ENCODE measurements at regions not wholly inside any gene's neighbourhood (a gene's known extent, or its start where the extent isn't known, plus 50 kb on each side); places are given as distances from the start of the nearest gene placed in this dataset.

DNA sequence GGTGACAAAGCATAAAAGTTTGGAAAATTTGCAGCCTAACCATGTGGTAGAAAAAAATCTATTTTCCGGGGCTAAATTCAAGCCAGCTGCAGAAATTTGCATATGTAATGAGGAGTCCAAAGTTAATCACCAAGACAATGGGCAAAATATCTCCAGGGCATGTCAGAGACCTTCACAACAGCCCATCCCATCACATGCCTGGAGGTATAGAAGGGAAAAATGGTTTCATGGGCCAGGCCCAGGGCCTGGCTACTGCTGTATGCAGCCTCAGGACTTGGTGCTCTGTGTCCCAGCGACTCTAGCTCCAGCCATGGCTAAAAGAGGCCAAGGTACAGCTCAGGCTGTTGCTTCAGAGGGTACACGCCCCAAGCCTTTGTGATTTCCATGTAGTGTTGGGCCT is 655.8 kb upstream of the MGAT4C start:
- Histone ChIP-seq H3K27me3 (ENCODE audit: insufficient read depth, low read depth, low read length) (no peaks in the 10 kb centered on the region), H3K9ac (ENCODE audit: low read length) (no peak overlapping the region), H3K27ac (ENCODE audit: low read length) (no peak overlapping the region), H3K4me3 (ENCODE audit: low read length) (no peak overlapping the region), H3K4me2 (ENCODE audit: low read length) (no peak overlapping the region), H3K9me2 (ENCODE audit: insufficient read depth, low read length) (no peaks in the 10 kb centered on the region), H3K79me2 (replicated peaks; ENCODE audit: insufficient read depth, low read length) (no peaks in the 10 kb centered on the region), H4K20me1 (ENCODE audit: insufficient read depth) (no peaks in the 10 kb centered on the region), H2AFZ (ENCODE audit: low read depth, low read length) (no peak overlapping the region), H3F3A (ENCODE audit: insufficient read depth, low read length, poor library complexity, severe bottlenecking) (no peaks in the 10 kb centered on the region), H3K9me3 (ENCODE audit: low read length) (no peaks in the 10 kb centered on the region), H3K36me3 (ENCODE audit: insufficient read depth, low read length) (no peaks in the 10 kb centered on the region)
- no peak for TF ChIP-seq TAF1 (IDR thresholded peaks at IDR 0.05; ENCODE audit: low read depth)
- no peak for TF ChIP-seq RAD21 (conservative IDR thresholded peaks at IDR 0.05)
- no peak for TF ChIP-seq POLR2AphosphoS5 (IDR thresholded peaks at IDR 0.05)
- no peak for TF ChIP-seq EP300 (conservative IDR thresholded peaks at IDR 0.05; ENCODE audit: poor library complexity, severe bottlenecking)
- TF ChIP-seq, protein P1, sequence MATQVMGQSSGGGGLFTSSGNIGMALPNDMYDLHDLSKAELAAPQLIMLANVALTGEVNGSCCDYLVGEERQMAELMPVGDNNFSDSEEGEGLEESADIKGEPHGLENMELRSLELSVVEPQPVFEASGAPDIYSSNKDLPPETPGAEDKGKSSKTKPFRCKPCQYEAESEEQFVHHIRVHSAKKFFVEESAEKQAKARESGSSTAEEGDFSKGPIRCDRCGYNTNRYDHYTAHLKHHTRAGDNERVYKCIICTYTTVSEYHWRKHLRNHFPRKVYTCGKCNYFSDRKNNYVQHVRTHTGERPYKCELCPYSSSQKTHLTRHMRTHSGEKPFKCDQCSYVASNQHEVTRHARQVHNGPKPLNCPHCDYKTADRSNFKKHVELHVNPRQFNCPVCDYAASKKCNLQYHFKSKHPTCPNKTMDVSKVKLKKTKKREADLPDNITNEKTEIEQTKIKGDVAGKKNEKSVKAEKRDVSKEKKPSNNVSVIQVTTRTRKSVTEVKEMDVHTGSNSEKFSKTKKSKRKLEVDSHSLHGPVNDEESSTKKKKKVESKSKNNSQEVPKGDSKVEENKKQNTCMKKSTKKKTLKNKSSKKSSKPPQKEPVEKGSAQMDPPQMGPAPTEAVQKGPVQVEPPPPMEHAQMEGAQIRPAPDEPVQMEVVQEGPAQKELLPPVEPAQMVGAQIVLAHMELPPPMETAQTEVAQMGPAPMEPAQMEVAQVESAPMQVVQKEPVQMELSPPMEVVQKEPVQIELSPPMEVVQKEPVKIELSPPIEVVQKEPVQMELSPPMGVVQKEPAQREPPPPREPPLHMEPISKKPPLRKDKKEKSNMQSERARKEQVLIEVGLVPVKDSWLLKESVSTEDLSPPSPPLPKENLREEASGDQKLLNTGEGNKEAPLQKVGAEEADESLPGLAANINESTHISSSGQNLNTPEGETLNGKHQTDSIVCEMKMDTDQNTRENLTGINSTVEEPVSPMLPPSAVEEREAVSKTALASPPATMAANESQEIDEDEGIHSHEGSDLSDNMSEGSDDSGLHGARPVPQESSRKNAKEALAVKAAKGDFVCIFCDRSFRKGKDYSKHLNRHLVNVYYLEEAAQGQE (IDR thresholded peaks at IDR 0.05; ENCODE audit: borderline replicate concordance): no peak
- no peak for TF ChIP-seq MXI1 (conservative IDR thresholded peaks at IDR 0.05; ENCODE audit: poor library complexity, severe bottlenecking)
- TF ChIP-seq SMC3 (conservative IDR thresholded peaks at IDR 0.05; ENCODE audit: poor library complexity): no peak
- no peak for TF ChIP-seq EZH2 (IDR thresholded peaks at IDR 0.05; ENCODE audit: borderline replicate concordance, insufficient read depth, low read length, poor library complexity, severe bottlenecking)
- TF ChIP-seq, protein P2, sequence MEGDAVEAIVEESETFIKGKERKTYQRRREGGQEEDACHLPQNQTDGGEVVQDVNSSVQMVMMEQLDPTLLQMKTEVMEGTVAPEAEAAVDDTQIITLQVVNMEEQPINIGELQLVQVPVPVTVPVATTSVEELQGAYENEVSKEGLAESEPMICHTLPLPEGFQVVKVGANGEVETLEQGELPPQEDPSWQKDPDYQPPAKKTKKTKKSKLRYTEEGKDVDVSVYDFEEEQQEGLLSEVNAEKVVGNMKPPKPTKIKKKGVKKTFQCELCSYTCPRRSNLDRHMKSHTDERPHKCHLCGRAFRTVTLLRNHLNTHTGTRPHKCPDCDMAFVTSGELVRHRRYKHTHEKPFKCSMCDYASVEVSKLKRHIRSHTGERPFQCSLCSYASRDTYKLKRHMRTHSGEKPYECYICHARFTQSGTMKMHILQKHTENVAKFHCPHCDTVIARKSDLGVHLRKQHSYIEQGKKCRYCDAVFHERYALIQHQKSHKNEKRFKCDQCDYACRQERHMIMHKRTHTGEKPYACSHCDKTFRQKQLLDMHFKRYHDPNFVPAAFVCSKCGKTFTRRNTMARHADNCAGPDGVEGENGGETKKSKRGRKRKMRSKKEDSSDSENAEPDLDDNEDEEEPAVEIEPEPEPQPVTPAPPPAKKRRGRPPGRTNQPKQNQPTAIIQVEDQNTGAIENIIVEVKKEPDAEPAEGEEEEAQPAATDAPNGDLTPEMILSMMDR (IDR thresholded peaks at IDR 0.05; ENCODE audit: poor library complexity, severe bottlenecking): no peak

DNA sequence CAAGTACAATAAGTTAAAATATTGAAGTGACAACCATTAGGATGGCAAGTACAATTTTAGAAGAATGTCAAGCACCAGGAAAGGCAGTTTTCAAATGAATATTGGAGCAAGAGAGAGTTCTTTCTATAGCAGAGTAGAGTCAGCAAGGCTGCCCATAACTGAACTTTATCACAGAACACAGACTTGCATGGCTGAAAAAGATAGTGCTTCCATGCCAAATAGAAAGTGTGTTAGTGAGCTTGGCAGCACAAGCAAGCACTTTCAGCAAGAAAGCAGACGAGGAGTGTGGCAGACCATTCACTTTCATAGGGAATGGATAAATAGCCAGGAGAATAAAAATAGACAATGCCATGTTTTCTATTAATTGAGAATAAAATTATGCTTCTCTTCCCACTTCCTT is 647.0 kb upstream of the MGAT4C start:
- Histone ChIP-seq H3K4me3 (ENCODE audit: low read length) (no peak overlapping the region), H2AFZ (ENCODE audit: low read depth, low read length) (no peak overlapping the region), H3K4me2 (ENCODE audit: low read length) (no peak overlapping the region)

More for the DNA sequence above, 647.0 kb upstream of the MGAT4C start:
- no peak for TF ChIP-seq RAD21 (conservative IDR thresholded peaks at IDR 0.05)
- no peak for TF ChIP-seq TAF1 (IDR thresholded peaks at IDR 0.05; ENCODE audit: low read depth)
- TF ChIP-seq POLR2AphosphoS5 (IDR thresholded peaks at IDR 0.05): no peak
- TF ChIP-seq EP300 (conservative IDR thresholded peaks at IDR 0.05; ENCODE audit: poor library complexity, severe bottlenecking): no peak
- no peak for TF ChIP-seq EZH2 (IDR thresholded peaks at IDR 0.05; ENCODE audit: borderline replicate concordance, insufficient read depth, low read length, poor library complexity, severe bottlenecking)
- TF ChIP-seq, protein P1 (IDR thresholded peaks at IDR 0.05; ENCODE audit: borderline replicate concordance): no peak
- TF ChIP-seq, protein P2 (IDR thresholded peaks at IDR 0.05; ENCODE audit: poor library complexity, severe bottlenecking): no peak
- TF ChIP-seq MXI1 (conservative IDR thresholded peaks at IDR 0.05; ENCODE audit: poor library complexity, severe bottlenecking): no peak
- TF ChIP-seq SMC3 (conservative IDR thresholded peaks at IDR 0.05; ENCODE audit: poor library complexity): no peak
- no peak overlapping the region for H3K9ac ChIP-seq (ENCODE audit: low read length)
- H3K79me2 ChIP-seq (replicated peaks; ENCODE audit: insufficient read depth, low read length): no peaks in the 10 kb centered on the region
- H3K27me3 ChIP-seq (ENCODE audit: insufficient read depth, low read depth, low read length): no peaks in the 10 kb centered on the region
- no peaks in the 10 kb centered on the region for H3F3A ChIP-seq (ENCODE audit: insufficient read depth, low read length, poor library complexity, severe bottlenecking)
- no peaks in the 10 kb centered on the region for H4K20me1 ChIP-seq (ENCODE audit: insufficient read depth)
- no peak overlapping the region for H3K27ac ChIP-seq (ENCODE audit: low read length)
- H3K9me2 ChIP-seq (ENCODE audit: insufficient read depth, low read length): no peaks in the 10 kb centered on the region
- H3K36me3 ChIP-seq (ENCODE audit: insufficient read depth, low read length): no peaks in the 10 kb centered on the region
- H3K9me3 ChIP-seq (ENCODE audit: low read length): no peaks in the 10 kb centered on the region

All from neural cell (in vitro differentiated cells).